ENCODE measurements at regions not wholly inside any gene's neighbourhood (a gene's known extent, or its start where the extent isn't known, plus 50 kb on each side); places are given as distances from the start of the nearest gene placed in this dataset.

DNA sequence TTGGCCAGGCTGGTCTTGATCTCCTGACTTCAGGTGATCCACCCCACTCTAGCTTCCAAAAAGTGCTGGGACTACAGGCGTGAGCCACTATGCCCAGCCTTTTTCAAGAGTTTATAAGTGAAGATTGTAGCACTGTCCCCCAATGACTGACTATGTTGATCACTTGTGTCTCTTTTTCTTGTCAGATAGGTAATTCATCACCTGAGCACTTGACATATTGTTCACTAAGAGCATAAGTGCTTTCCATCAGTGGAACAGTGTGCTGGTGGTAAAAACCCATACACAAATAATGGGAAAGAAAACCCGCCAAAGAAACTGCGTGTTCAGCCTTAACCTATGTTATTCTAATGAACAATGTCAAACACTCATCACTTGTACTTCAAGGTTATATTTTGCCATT is 414.4 kb upstream of the CDH7 start:
- TF ChIP-seq, protein P1, sequence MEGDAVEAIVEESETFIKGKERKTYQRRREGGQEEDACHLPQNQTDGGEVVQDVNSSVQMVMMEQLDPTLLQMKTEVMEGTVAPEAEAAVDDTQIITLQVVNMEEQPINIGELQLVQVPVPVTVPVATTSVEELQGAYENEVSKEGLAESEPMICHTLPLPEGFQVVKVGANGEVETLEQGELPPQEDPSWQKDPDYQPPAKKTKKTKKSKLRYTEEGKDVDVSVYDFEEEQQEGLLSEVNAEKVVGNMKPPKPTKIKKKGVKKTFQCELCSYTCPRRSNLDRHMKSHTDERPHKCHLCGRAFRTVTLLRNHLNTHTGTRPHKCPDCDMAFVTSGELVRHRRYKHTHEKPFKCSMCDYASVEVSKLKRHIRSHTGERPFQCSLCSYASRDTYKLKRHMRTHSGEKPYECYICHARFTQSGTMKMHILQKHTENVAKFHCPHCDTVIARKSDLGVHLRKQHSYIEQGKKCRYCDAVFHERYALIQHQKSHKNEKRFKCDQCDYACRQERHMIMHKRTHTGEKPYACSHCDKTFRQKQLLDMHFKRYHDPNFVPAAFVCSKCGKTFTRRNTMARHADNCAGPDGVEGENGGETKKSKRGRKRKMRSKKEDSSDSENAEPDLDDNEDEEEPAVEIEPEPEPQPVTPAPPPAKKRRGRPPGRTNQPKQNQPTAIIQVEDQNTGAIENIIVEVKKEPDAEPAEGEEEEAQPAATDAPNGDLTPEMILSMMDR (conservative IDR thresholded peaks at IDR 0.05) = no peak
- no peak for TF ChIP-seq EZH2 (IDR thresholded peaks at IDR 0.05; ENCODE audit: low read depth)

Measured in PC-9 (cell line).